GM12891 (cell line): ENCODE measurements at regions not wholly inside any gene's neighbourhood (a gene's known extent, or its start where the extent isn't known, plus 50 kb on each side); places are given as distances from the start of the nearest gene placed in this dataset.

ENCODE experiments used
- POLR2A ChIP-seq: IDR thresholded peaks from 2 replicates; pipeline ENCODE4 v1.6.1; 2011; ENCODE audit warnings: low read depth, low read length, control low read depth
- POLR2AphosphoS5 ChIP-seq: IDR thresholded peaks from 2 replicates; pipeline ENCODE4 v1.6.1; 2011; ENCODE audit warnings: low read depth, low read length, control low read depth
- TAF1 ChIP-seq: IDR thresholded peaks from 2 replicates; pipeline ENCODE4 v1.6.1; 2011; ENCODE audit warnings: low read depth, low read length, control low read depth

DNA sequence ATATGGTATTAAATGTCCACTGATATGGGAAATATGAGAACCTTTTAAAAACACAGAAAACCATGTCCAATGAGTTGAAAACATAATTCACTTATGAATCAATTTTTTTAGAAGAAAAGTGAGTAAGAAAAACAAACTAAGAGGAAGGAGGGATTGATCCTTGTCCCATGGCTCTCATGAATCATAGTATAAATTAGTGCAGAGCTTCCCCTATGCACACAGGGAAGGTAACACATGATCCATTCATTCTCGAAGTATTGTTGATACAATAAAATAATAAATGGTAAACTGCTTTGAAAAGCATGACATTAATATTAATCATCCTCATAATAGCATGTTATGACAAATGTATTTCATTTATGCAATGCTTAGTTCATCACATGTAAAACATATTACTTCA, 872.0 kb upstream of the CNTNAP5 start:
- TF ChIP-seq POLR2A (no peak), TAF1 (no peak), POLR2AphosphoS5 (no peak)
